ENCODE measurements at regions not wholly inside any gene's neighbourhood (a gene's known extent, or its start where the extent isn't known, plus 50 kb on each side); places are given as distances from the start of the nearest gene placed in this dataset.
"Not testable (repeated sequence)": the region's sequence is repeated elsewhere in the genome, so short reads cannot be mapped to it uniquely, and the experiment has no call there.

DNA sequence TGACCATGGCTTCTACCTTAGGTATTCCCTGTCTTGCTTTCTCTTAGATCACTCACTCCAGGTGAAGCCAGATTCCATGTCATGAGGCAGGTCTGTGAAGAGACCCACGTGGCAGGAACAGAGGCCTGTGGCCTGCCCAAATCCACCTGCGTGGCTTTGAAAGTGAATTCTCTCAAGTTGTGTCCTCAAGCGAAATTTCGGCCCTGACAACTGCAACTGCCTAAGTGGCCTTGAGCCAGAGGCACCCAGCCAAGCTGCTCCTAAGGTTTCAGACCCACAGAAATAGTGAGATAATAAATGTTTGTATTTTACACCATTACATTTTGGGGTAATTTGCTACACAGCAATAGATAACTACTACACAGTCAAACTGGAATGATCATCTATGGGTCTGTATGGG is 497.9 kb downstream of the XYLT1 start:
- TF ChIP-seq, protein P1, sequence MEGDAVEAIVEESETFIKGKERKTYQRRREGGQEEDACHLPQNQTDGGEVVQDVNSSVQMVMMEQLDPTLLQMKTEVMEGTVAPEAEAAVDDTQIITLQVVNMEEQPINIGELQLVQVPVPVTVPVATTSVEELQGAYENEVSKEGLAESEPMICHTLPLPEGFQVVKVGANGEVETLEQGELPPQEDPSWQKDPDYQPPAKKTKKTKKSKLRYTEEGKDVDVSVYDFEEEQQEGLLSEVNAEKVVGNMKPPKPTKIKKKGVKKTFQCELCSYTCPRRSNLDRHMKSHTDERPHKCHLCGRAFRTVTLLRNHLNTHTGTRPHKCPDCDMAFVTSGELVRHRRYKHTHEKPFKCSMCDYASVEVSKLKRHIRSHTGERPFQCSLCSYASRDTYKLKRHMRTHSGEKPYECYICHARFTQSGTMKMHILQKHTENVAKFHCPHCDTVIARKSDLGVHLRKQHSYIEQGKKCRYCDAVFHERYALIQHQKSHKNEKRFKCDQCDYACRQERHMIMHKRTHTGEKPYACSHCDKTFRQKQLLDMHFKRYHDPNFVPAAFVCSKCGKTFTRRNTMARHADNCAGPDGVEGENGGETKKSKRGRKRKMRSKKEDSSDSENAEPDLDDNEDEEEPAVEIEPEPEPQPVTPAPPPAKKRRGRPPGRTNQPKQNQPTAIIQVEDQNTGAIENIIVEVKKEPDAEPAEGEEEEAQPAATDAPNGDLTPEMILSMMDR (IDR thresholded peaks at IDR 0.05), result no peak
- no peak overlapping the region for H3K4me3 Mint-ChIP-seq (ENCODE audit: unreplicated experiment)
- H3K27ac Mint-ChIP-seq (ENCODE audit: unreplicated experiment), result no peak overlapping the region
- H3K4me1 Mint-ChIP-seq (ENCODE audit: low read depth), result no peaks in the 10 kb centered on the region
- H3K36me3 Mint-ChIP-seq (ENCODE audit: low read depth), result no peaks in the 10 kb centered on the region
- DNase-seq (ENCODE audit: low spot score), result no peak
- H3K27me3 Mint-ChIP-seq (ENCODE audit: low read depth), result no peaks in the 10 kb centered on the region
- H3K9me3 Mint-ChIP-seq (ENCODE audit: low read depth), result peaks cover 15% of the 10 kb centered on the region

DNA sequence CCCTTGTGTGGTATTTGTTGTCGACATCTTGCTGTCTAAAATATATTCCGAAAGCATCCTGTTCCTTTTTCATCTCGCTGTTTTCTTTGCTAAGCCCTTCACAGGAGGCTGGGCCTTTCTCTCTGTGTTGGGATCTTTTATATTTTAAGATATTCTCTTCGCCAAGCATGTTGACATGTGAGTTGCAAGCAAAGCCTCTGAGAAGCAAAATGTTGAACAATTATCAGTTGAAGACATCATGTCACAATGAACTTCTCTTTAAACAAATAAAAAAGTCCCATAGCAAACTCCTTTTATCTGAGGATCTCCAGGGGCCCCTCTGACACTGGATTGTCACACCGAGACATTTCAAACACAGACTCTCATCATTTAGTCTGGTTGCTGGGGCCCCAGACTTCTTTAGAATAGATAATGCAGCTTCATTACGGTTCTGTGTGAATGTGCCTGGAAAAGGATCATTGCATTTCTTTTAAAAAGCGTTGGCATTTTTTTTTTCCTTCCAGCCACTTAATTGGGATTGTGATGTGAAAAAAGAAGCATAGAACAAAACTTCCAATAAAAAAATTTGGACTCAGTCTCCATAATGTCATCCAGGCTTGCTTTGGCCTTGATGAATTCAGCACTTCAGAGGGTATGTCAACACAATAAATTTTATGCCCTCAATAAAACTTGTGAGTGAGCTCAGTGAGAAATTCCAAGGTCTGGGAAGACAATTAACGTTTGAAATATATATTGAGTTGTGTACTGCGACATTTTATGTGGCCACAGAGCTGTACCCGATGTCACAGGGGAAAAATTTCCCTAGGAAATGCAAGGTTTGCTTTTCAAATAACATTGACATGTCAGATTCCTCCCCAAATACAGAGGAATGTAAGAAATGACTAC is 496.8 kb downstream of the XYLT1 start:
- H3K4me1 Mint-ChIP-seq (ENCODE audit: low read depth), result no peaks in the 10 kb centered on the region
- no peak overlapping the region for H3K27ac Mint-ChIP-seq (ENCODE audit: unreplicated experiment)
- peaks cover 15% of the 10 kb centered on the region for H3K9me3 Mint-ChIP-seq (ENCODE audit: low read depth)
- TF ChIP-seq, protein P1 (IDR thresholded peaks at IDR 0.05), result no peak
- H3K36me3 Mint-ChIP-seq (ENCODE audit: low read depth), result no peaks in the 10 kb centered on the region
- no peak overlapping the region for H3K4me3 Mint-ChIP-seq (ENCODE audit: unreplicated experiment)
- H3K27me3 Mint-ChIP-seq (ENCODE audit: low read depth), result no peaks in the 10 kb centered on the region
- no peak for DNase-seq (ENCODE audit: low spot score)

DNA sequence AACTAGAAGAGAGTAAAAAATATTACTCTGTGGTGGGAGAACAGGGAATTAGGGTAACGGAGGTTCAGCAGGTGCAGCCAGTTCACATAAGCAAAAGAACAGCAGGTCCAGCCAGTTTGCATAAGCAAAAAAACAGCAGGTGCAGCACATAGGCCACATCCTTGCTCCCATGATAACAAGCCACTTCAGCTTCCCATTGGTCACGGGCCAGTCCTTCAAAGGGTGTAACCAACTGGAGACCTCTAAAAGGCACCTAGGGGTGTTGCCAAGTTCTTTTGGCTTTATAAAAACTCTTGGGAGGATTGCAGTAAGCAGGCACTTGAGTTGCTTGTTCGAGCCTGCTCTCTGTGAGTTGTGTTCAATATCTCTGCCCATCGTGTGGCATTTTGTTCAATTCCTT is 488.1 kb downstream of the XYLT1 start:
- H3K27ac Mint-ChIP-seq (ENCODE audit: unreplicated experiment), result no peak overlapping the region
- H3K4me3 Mint-ChIP-seq (ENCODE audit: unreplicated experiment), result no peak overlapping the region
- peaks cover 14% of the 10 kb centered on the region for H3K9me3 Mint-ChIP-seq (ENCODE audit: low read depth)
- H3K27me3 Mint-ChIP-seq (ENCODE audit: low read depth), result no peaks in the 10 kb centered on the region
- TF ChIP-seq, protein P1 (IDR thresholded peaks at IDR 0.05), result no peak
- DNase-seq (ENCODE audit: low spot score), result no peak
- H3K4me1 Mint-ChIP-seq (ENCODE audit: low read depth), result no peaks in the 10 kb centered on the region
- no peaks in the 10 kb centered on the region for H3K36me3 Mint-ChIP-seq (ENCODE audit: low read depth)

DNA sequence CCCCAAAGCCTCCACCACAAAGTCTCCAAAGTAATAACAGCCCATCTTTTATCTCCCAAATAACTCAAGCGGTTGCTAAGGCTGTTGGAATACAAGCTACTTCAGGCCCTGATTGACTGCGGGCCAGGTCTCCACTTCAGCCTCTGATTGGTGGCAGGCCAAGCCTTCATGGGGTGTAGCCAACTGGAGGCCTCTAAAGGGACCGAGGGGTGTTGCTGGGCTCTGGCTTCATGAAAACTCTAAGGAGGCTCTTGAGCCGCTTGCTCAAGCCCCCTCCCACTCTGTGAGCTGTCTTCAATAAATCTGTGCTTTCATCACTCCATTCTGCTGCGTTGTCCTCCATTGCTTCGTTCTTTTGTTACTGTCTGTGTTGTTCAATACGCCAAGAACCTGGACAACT is 487.2 kb downstream of the XYLT1 start:
- no peak overlapping the region for H3K27ac Mint-ChIP-seq (ENCODE audit: unreplicated experiment)
- no peaks in the 10 kb centered on the region for H3K36me3 Mint-ChIP-seq (ENCODE audit: low read depth)
- H3K9me3 Mint-ChIP-seq (ENCODE audit: low read depth), result peaks cover 11% of the 10 kb centered on the region
- H3K4me3 Mint-ChIP-seq (ENCODE audit: unreplicated experiment), result no peak overlapping the region
- TF ChIP-seq, protein P1 (IDR thresholded peaks at IDR 0.05), result no peak
- H3K27me3 Mint-ChIP-seq (ENCODE audit: low read depth), result no peaks in the 10 kb centered on the region
- DNase-seq (ENCODE audit: low spot score), result no peak
- no peaks in the 10 kb centered on the region for H3K4me1 Mint-ChIP-seq (ENCODE audit: low read depth)

DNA sequence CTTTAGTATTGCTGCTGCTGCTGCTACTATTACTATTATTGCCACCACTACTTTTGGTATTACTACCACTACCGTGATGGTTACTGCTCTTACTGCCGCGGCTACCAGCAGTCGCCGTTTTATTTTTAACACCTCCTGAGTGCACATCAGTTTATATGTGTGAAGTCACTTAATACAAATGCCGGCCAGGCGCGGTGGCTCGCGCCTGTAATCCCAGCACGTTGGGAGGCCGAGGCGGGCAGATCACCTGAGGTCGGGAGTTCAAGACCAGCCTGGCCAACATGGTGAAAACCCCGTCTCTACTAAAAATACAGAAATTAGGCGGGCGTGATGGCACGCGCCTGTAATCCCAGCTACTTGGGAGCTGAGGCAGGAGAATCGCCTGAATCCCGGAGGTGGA is 486.7 kb downstream of the XYLT1 start:
- H3K9me3 Mint-ChIP-seq (ENCODE audit: low read depth), result peaks cover 11% of the 10 kb centered on the region
- not testable (repeated sequence) for H3K36me3 Mint-ChIP-seq (ENCODE audit: low read depth); H3K27ac Mint-ChIP-seq (ENCODE audit: unreplicated experiment); H3K27me3 Mint-ChIP-seq (ENCODE audit: low read depth); DNase-seq (ENCODE audit: low spot score); H3K4me3 Mint-ChIP-seq (ENCODE audit: unreplicated experiment); H3K4me1 Mint-ChIP-seq (ENCODE audit: low read depth)

DNA sequence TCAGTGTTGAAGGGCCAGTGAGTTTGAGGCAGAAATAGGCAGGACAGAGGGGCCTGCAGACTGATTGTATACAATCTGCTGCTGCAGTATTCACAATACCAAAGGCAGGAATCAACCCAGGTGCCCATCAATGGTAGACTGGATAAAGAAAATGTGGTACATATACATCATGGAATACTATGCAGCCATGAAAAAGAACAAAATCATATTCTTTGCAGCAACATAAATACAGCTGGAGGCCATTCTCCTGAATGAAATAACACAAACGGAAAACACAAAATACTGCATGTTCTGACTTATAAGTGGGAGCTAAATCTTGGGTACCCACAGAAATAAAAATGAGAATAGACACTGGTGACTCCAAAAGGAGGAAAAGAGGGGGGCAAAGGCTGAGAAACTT is 485.1 kb downstream of the XYLT1 start:
- peaks cover 11% of the 10 kb centered on the region for H3K9me3 Mint-ChIP-seq (ENCODE audit: low read depth)
- no peaks in the 10 kb centered on the region for H3K36me3 Mint-ChIP-seq (ENCODE audit: low read depth)
- no peak overlapping the region for H3K4me3 Mint-ChIP-seq (ENCODE audit: unreplicated experiment)

More for the DNA sequence above, 485.1 kb downstream of the XYLT1 start:
- H3K4me1 Mint-ChIP-seq (ENCODE audit: low read depth), result no peaks in the 10 kb centered on the region
- no peak for DNase-seq (ENCODE audit: low spot score)
- no peaks in the 10 kb centered on the region for H3K27me3 Mint-ChIP-seq (ENCODE audit: low read depth)
- TF ChIP-seq, protein P1 (IDR thresholded peaks at IDR 0.05), result no peak
- H3K27ac Mint-ChIP-seq (ENCODE audit: unreplicated experiment), result no peak overlapping the region
